A549 (cell line): ENCODE measurements at regions not wholly inside any gene's neighbourhood (a gene's known extent, or its start where the extent isn't known, plus 50 kb on each side); places are given as distances from the start of the nearest gene placed in this dataset.
A peak's percentile ranks its signal among the peaks of the same experiment; 100 is the strongest.

Experiments
- CEBPB ChIP-seq, 2 experiments: fragments of >200 bp in 1 of 2; sonication (Bioruptor Twin) in 1 of 2; formaldehyde crosslinking in 1 of 2; IDR thresholded peaks; 2 replicates each; pipeline ENCODE4 v1.6.1; 2012 to 2016
- EHF ChIP-seq: fragments of 250-450 bp; sonication (Bioruptor Pico); IDR thresholded peaks from 2 replicates; pipeline ENCODE4 v1.5.0; 2020; ENCODE audit warnings: mild to moderate bottlenecking
- EHMT2 ChIP-seq: fragments of 200-600 bp; sonication (generic); IDR thresholded peaks from 2 replicates; pipeline ENCODE4 v1.6.1; 2016; ENCODE audit warnings: antibody characterized with exemption, low read depth, mild to moderate bottlenecking, moderate library complexity
- EP300 ChIP-seq, 2 experiments: fragments of >200 bp; sonication (Bioruptor Twin); formaldehyde crosslinking; IDR thresholded peaks; 2 replicates in 1 of 2; 3 replicates in 1 of 2; pipeline ENCODE4 v1.6.1; 2016 to 2017
- ESRRA ChIP-seq: fragments of 150-350 bp; IDR thresholded peaks from 2 replicates; pipeline ENCODE4 v1.6.1; 2014; ENCODE audit warnings: mild to moderate bottlenecking, low read length, borderline replicate concordance
- FOSL2 ChIP-seq, 2 experiments: fragments of 450-650 bp in 1 of 2; fragments of >200 bp in 1 of 2; sonication (Bioruptor Twin) in 1 of 2; formaldehyde crosslinking; IDR thresholded peaks; 2 replicates each; pipeline versions ENCODE4 v1.5.0 to v1.6.1; 2016 to 2020; ENCODE audit warnings: mild to moderate bottlenecking in 1 of 2, moderate library complexity in 1 of 2
- GATA3 ChIP-seq: IDR thresholded peaks from 2 replicates; pipeline ENCODE4 v1.6.1; 2012; ENCODE audit warnings: borderline replicate concordance
- HDAC2 ChIP-seq: fragments of 200-600 bp; sonication (generic); IDR thresholded peaks from 2 replicates; pipeline ENCODE4 v1.6.1; 2016
- HEYL ChIP-seq: fragments of 250-450 bp; sonication (Bioruptor Pico); IDR thresholded peaks from 2 replicates; pipeline ENCODE4 v1.8.0; 2021; ENCODE audit warnings: mild to moderate bottlenecking, moderate library complexity
- HOXA7 ChIP-seq: fragments of 250-450 bp; sonication (Bioruptor Pico); IDR thresholded peaks from 2 replicates; pipeline ENCODE4 v1.5.0; 2020; ENCODE audit warnings: mild to moderate bottlenecking, moderate library complexity
- HOXB5 ChIP-seq: fragments of 250-450 bp; sonication (Bioruptor Pico); IDR thresholded peaks from 2 replicates; pipeline ENCODE4 v1.5.0; 2020; ENCODE audit warnings: mild to moderate bottlenecking, moderate library complexity
- JUNB ChIP-seq: fragments of >200 bp; sonication (Bioruptor Twin); formaldehyde crosslinking; IDR thresholded peaks from 2 replicates; pipeline ENCODE4 v1.6.1; 2016
- KDM1A ChIP-seq: fragments of 200-600 bp; sonication (generic); IDR thresholded peaks from 2 replicates; pipeline ENCODE4 v1.6.1; 2016; ENCODE audit warnings: low read depth, mild to moderate bottlenecking
- KDM5A ChIP-seq: fragments of 200-600 bp; sonication (generic); IDR thresholded peaks from 2 replicates; pipeline ENCODE4 v1.6.1; 2016; ENCODE audit warnings: antibody characterized with exemption, mild to moderate bottlenecking
- MAFK ChIP-seq: fragments of 450-650 bp; IDR thresholded peaks from 2 replicates; pipeline ENCODE4 v1.6.1; 2014; ENCODE audit not compliant: partially characterized antibody
- MYC ChIP-seq: IDR thresholded peaks from 2 replicates; pipeline ENCODE4 v1.6.1; 2012; ENCODE audit warnings: mild to moderate bottlenecking, inconsistent platforms, low read length, improper control_type of control experiment, borderline replicate concordance
- NPAS2 ChIP-seq: fragments of 250-450 bp; sonication (Bioruptor Pico); IDR thresholded peaks from 2 replicates; pipeline ENCODE4 v1.8.0; 2022; ENCODE audit warnings: mild to moderate bottlenecking, moderate library complexity, borderline replicate concordance
- NR3C1 ChIP-seq: fragments of >200 bp; sonication (Bioruptor Twin); formaldehyde crosslinking; IDR thresholded peaks from 3 replicates; pipeline ENCODE4 v1.6.1; 2017
- POLR2A ChIP-seq: IDR thresholded peaks from 2 replicates; pipeline ENCODE4 v1.6.1; 2012; ENCODE audit warnings: mild to moderate bottlenecking, low read length
- POLR2AphosphoS2 ChIP-seq: conservative IDR thresholded peaks from 2 replicates; pipeline ENCODE4 v1.6.1; 2012; ENCODE audit warnings: low read length, improper control_type of control experiment, inconsistent platforms
- RAD21 ChIP-seq, 2 experiments: fragments of >200 bp in 1 of 2; sonication (Bioruptor Twin) in 1 of 2; formaldehyde crosslinking in 1 of 2; IDR thresholded peaks in 1 of 2; conservative IDR thresholded peaks in 1 of 2; 2 replicates in 1 of 2; 3 replicates in 1 of 2; pipeline ENCODE4 v1.6.1; 2012 to 2018; ENCODE audit warnings: inconsistent platforms in 1 of 2
- RCOR1 ChIP-seq: fragments of 150-350 bp; IDR thresholded peaks from 2 replicates; pipeline ENCODE4 v1.6.1; 2014; ENCODE audit warnings: antibody characterized with exemption, low read length, low read depth
- RFX5 ChIP-seq: fragments of 450-650 bp; IDR thresholded peaks from 2 replicates; pipeline ENCODE4 v1.7.1; 2014; ENCODE audit warnings: antibody characterized with exemption, mild to moderate bottlenecking, moderate library complexity
- SMC3 ChIP-seq: fragments of >200 bp; sonication (Bioruptor Twin); formaldehyde crosslinking; IDR thresholded peaks from 3 replicates; pipeline ENCODE4 v1.6.1; 2018; ENCODE audit warnings: inconsistent platforms
- SREBF2 ChIP-seq: fragments of 450-650 bp; IDR thresholded peaks from 2 replicates; pipeline ENCODE4 v1.6.1; 2014; ENCODE audit warnings: mild to moderate bottlenecking, moderate library complexity
- TP53 ChIP-seq: fragments of 250-450 bp; sonication (Bioruptor Pico); IDR thresholded peaks from 2 replicates; pipeline ENCODE4 v1.5.0; 2021; ENCODE audit warnings: mild to moderate bottlenecking, moderate library complexity
- ZC3H11A ChIP-seq: fragments of 450-650 bp; IDR thresholded peaks from 2 replicates; pipeline ENCODE4 v1.6.1; 2014; ENCODE audit warnings: antibody characterized with exemption, mild to moderate bottlenecking
- ZFP36 ChIP-seq: fragments of 450-650 bp; IDR thresholded peaks from 2 replicates; pipeline ENCODE4 v1.6.1; 2014; ENCODE audit warnings: borderline replicate concordance; ENCODE audit not compliant: partially characterized antibody
- TF ChIP-seq, protein P1 (sequence below): fragments of 250-450 bp; sonication (Bioruptor Pico); IDR thresholded peaks from 2 replicates; pipeline ENCODE4 v1.5.0; 2020; ENCODE audit warnings: low read depth, mild to moderate bottlenecking, moderate library complexity
- TF ChIP-seq, protein P2 (sequence below): fragments of >200 bp; sonication (Bioruptor Twin); formaldehyde crosslinking; IDR thresholded peaks from 3 replicates; pipeline ENCODE4 v1.5.1; 2016
- TF ChIP-seq, protein P3 (sequence below): IDR thresholded peaks from 2 replicates; pipeline ENCODE4 v1.6.1; 2012
- TF ChIP-seq, protein P4 (sequence below): IDR thresholded peaks from 2 replicates; pipeline ENCODE4 v1.6.1; 2012

DNA sequence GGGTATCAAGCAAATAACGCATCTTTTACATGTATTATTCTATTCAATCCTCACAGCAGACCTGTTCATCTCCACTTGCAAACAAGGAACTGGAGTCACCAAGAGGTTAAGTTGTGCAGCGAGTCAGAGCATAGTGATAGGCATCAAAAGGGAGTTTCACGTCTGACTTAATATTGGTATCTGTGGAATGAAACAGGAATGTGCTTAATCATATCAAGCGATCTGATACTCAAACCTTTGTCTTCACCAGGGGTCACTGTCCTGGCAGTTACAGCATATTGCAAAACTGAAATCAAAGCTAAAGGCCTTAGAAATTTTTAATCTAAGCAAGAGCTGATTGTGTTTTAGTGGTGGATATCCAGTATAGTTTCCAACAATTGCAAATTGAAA is 271.6 kb downstream of the PLK2 start (continued):
- TF ChIP-seq RAD21 (conservative IDR thresholded peaks at IDR 0.05 in 1 of 2, IDR thresholded peaks at IDR 0.05 in 1 of 2) (peak; percentile 74 to 87), RCOR1 (no peak), HOXB5 (CRISPR knock-in tag) (peak; percentile 69; the same call in 1 of the 2 replicates), FOSL2 (IDR thresholded peaks at IDR 0.05) (peak; percentile 67), FOSL2 (CRISPR knock-in tag; IDR thresholded peaks at IDR 0.05) (peak; percentile 90), HEYL (CRISPR knock-in tag) (no peak), POLR2A (no peak), EHMT2 (no peak), SMC3 (peak; percentile 89), HOXA7 (no peak), ZFP36 (no peak), MAFK (peak; percentile 92), MYC (no peak), CEBPB (IDR thresholded peaks at IDR 0.05) (peak; percentile 93 to 98), HDAC2 (no peak), NPAS2 (no peak), SREBF2 (no peak), JUNB (peak; percentile 93), TP53 (CRISPR knock-in tag) (no peak), POLR2AphosphoS2 (no peak), KDM1A (no peak), KDM5A (no peak), EP300 (IDR thresholded peaks at IDR 0.05) (peak; percentile 97 to 99), ZC3H11A (no peak), ESRRA (no peak), RFX5 (no peak), NR3C1 (no peak), EHF (CRISPR knock-in tag) (no peak), GATA3 (peak; percentile 100)
- TF ChIP-seq, protein P1, sequence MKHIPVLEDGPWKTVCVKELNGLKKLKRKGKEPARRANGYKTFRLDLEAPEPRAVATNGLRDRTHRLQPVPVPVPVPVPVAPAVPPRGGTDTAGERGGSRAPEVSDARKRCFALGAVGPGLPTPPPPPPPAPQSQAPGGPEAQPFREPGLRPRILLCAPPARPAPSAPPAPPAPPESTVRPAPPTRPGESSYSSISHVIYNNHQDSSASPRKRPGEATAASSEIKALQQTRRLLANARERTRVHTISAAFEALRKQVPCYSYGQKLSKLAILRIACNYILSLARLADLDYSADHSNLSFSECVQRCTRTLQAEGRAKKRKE = no peak
- TF ChIP-seq, protein P2, sequence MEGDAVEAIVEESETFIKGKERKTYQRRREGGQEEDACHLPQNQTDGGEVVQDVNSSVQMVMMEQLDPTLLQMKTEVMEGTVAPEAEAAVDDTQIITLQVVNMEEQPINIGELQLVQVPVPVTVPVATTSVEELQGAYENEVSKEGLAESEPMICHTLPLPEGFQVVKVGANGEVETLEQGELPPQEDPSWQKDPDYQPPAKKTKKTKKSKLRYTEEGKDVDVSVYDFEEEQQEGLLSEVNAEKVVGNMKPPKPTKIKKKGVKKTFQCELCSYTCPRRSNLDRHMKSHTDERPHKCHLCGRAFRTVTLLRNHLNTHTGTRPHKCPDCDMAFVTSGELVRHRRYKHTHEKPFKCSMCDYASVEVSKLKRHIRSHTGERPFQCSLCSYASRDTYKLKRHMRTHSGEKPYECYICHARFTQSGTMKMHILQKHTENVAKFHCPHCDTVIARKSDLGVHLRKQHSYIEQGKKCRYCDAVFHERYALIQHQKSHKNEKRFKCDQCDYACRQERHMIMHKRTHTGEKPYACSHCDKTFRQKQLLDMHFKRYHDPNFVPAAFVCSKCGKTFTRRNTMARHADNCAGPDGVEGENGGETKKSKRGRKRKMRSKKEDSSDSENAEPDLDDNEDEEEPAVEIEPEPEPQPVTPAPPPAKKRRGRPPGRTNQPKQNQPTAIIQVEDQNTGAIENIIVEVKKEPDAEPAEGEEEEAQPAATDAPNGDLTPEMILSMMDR = peak; percentile 33; the same call in 2 of the 3 replicates
- TF ChIP-seq, protein P3, sequence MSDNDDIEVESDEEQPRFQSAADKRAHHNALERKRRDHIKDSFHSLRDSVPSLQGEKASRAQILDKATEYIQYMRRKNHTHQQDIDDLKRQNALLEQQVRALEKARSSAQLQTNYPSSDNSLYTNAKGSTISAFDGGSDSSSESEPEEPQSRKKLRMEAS = peak; percentile 86
- TF ChIP-seq, protein P4, sequence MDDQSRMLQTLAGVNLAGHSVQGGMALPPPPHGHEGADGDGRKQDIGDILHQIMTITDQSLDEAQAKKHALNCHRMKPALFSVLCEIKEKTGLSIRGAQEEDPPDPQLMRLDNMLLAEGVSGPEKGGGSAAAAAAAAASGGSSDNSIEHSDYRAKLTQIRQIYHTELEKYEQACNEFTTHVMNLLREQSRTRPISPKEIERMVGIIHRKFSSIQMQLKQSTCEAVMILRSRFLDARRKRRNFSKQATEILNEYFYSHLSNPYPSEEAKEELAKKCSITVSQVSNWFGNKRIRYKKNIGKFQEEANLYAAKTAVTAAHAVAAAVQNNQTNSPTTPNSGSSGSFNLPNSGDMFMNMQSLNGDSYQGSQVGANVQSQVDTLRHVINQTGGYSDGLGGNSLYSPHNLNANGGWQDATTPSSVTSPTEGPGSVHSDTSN = peak; percentile 87
- TF ChIP-seq, all 56 proteins: peak for 18
